ENCODE measurements at regions not wholly inside any gene's neighbourhood (a gene's known extent, or its start where the extent isn't known, plus 50 kb on each side); places are given as distances from the start of the nearest gene placed in this dataset.
"Not testable (repeated sequence)": the region's sequence is repeated elsewhere in the genome, so short reads cannot be mapped to it uniquely, and the experiment has no call there.

- no peaks in the 10 kb centered on the region for H3K36me3 ChIP-seq
- no peaks in the 10 kb centered on the region for H3K27me3 ChIP-seq
- peaks cover 10 to 43% (median 39%) of the 10 kb centered on the region in 4 donors for H3K4me1 ChIP-seq
- peak overlapping the region in 3 of 4 donors; percentile 44 to 59 (median 59) for H3K27ac ChIP-seq (replicated peaks in 1 of 4)
- WGBS, result 42% methylated on average over 3 of the region's 3 CpGs
- no peaks in the 10 kb centered on the region for H3K9me3 ChIP-seq
- intact Hi-C loops (cut with DNase I), result no loop called here
- no peak for DNase-seq (ENCODE audit: extremely low spot score)
- no peak for TF ChIP-seq EP300 (IDR thresholded peaks at IDR 0.05)
- no peak for TF ChIP-seq POLR2A (IDR thresholded peaks at IDR 0.05; ENCODE audit: low read depth)
- no peak for TF ChIP-seq CTCF (IDR thresholded peaks at IDR 0.05)
- no peak for TF ChIP-seq POLR2AphosphoS5 (IDR thresholded peaks at IDR 0.05)
- H3K4me3 ChIP-seq, result no peak overlapping the region
These were observed 113.8 kb upstream of the RBPJ start for GRCh38 chr4:26206999-26207398.

GRCh38 chr4:26207631-26208030 is 113.2 kb upstream of the RBPJ start:
- Histone ChIP-seq H3K9me3 (no peaks in the 10 kb centered on the region), H3K27me3 (no peaks in the 10 kb centered on the region), H3K36me3 (no peaks in the 10 kb centered on the region), H3K4me3 (no peak overlapping the region), H3K27ac (replicated peaks in 1 of 4) (no peak overlapping the region), H3K4me1 (peaks cover 10 to 43% (median 39%) of the 10 kb centered on the region in 4 donors)
- no peak for TF ChIP-seq POLR2AphosphoS5 (IDR thresholded peaks at IDR 0.05)
- no peak for TF ChIP-seq CTCF (IDR thresholded peaks at IDR 0.05)
- 55% methylated on average over 3 of the region's 3 CpGs for WGBS
- intact Hi-C loops (cut with DNase I), result no loop called here
- DNase-seq (ENCODE audit: extremely low spot score), result no peak

- intact Hi-C loops (cut with DNase I), result no loop called here
- Histone ChIP-seq H3K4me1 (peaks cover 10 to 43% (median 39%) of the 10 kb centered on the region in 4 donors), H3K36me3 (no peaks in the 10 kb centered on the region), H3K27ac (replicated peaks in 1 of 4) (no peak overlapping the region), H3K9me3 (no peaks in the 10 kb centered on the region), H3K4me3 (no peak overlapping the region), H3K27me3 (no peaks in the 10 kb centered on the region)
- TF ChIP-seq CTCF (IDR thresholded peaks at IDR 0.05) (no peak), EP300 (IDR thresholded peaks at IDR 0.05) (no peak), POLR2AphosphoS5 (IDR thresholded peaks at IDR 0.05) (no peak), POLR2A (IDR thresholded peaks at IDR 0.05; ENCODE audit: low read depth) (no peak)
- WGBS, result 45% methylated on average over 2 of the region's 2 CpGs
- no peak for DNase-seq (ENCODE audit: extremely low spot score)
These were observed 112.4 kb upstream of the RBPJ start for GRCh38 chr4:26208237-26208994.

- DNase-seq (ENCODE audit: extremely low spot score); H3K36me3 ChIP-seq; H3K27me3 ChIP-seq; H3K4me3 ChIP-seq; intact Hi-C loops (cut with DNase I); H3K9me3 ChIP-seq; H3K27ac ChIP-seq (replicated peaks in 1 of 4): not testable (repeated sequence)
- H3K4me1 ChIP-seq, result peaks cover 10 to 35% (median 32%) of the 10 kb centered on the region in 4 donors
- whole genome bisulfite sequencing, result 86% methylated on average over 1 of the region's 1 CpG
These were observed 111.4 kb upstream of the RBPJ start for GRCh38 chr4:26209378-26209777.

DNA sequence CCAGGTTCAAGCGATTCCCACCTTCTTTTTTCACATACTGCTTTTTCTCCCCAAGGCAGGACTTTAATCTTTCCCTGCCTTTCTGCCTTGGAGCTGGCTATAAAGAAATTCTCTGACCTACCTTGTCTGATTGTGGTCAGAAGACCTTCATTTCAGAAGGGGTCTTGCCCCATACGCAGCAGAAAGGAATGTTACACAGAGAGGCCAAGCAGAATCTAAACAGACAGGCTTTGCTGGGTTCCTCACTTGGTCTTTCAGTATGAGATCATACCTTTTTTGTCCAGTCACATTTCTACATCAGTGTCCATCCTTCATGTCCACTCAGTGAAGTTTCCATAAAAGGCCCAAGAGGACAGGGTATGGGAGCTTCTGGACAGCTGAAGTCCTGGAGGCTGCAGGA is 108.3 kb upstream of the RBPJ start:
- intact Hi-C loops (cut with DNase I), result no loop called here
- TF ChIP-seq CTCF (IDR thresholded peaks at IDR 0.05) (no peak), EP300 (IDR thresholded peaks at IDR 0.05) (no peak), POLR2A (IDR thresholded peaks at IDR 0.05; ENCODE audit: low read depth) (no peak), POLR2AphosphoS5 (IDR thresholded peaks at IDR 0.05) (no peak)
- H3K27ac ChIP-seq (replicated peaks in 1 of 4), result no peak overlapping the region
- no peaks in the 10 kb centered on the region for H3K9me3 ChIP-seq
- H3K4me3 ChIP-seq, result no peak overlapping the region
- peaks cover 0 to 4% (median under 1%) of the 10 kb centered on the region in 4 donors for H3K4me1 ChIP-seq
- H3K36me3 ChIP-seq, result no peaks in the 10 kb centered on the region
- H3K27me3 ChIP-seq, result peaks cover 0 to 4% (median 0%) of the 10 kb centered on the region in 4 donors
- DNase-seq (ENCODE audit: extremely low spot score), result no peak
- WGBS, result 85% methylated on average over 2 of the region's 2 CpGs

Data from esophagus muscularis mucosa (tissue), 4 donors.